Esophagus muscularis mucosa (tissue), 4 donors: ENCODE measurements at regions not wholly inside any gene's neighbourhood (a gene's known extent, or its start where the extent isn't known, plus 50 kb on each side); places are given as distances from the start of the nearest gene placed in this dataset.

Experiments used
- DNase-seq: peaks from one replicate; pipeline ENCODE4 v3.0.0-alpha.2; 2017; ENCODE audit errors: extremely low spot score
- H3K27ac ChIP-seq, 4 donors: fragments of 200-600 bp; sonication (generic); replicated peaks in 1 of 4; 1 replicate in 3 of 4; 2 replicates in 1 of 4; pipeline ENCODE4 v1.5.1; 2016 to 2019; ENCODE audit warnings: mild to moderate bottlenecking in 1 of 4
- H3K27me3 ChIP-seq, 4 donors: fragments of 200-600 bp; sonication (generic); one replicate each; pipeline versions ENCODE4 v1.5.1 to v1.6.0; 2016 to 2019
- H3K36me3 ChIP-seq, 4 donors: fragments of 200-600 bp; sonication (generic); one replicate each; pipeline ENCODE4 v1.5.1; 2016 to 2019
- H3K4me1 ChIP-seq, 4 donors: fragments of 200-600 bp; sonication (generic); one replicate each; pipeline ENCODE4 v1.5.1; 2016 to 2019
- H3K4me3 ChIP-seq, 4 donors: fragments of 200-600 bp; sonication (generic); 1 replicate in 2 of 4; 2 replicates in 2 of 4; pipeline ENCODE4 v1.5.1; 2016 to 2019; ENCODE audit warnings: mild to moderate bottlenecking in 4 of 4, moderate library complexity in 1 of 4
- H3K9me3 ChIP-seq, 4 donors: fragments of 200-600 bp; sonication (generic); 1 replicate in 3 of 4; 2 replicates in 1 of 4; pipeline ENCODE4 v1.5.1; 2016 to 2019
- CTCF ChIP-seq, 3 experiments: fragments of 200-600 bp in 2 of 3; fragments of 450-650 bp in 1 of 3; sonication (generic) in 2 of 3; IDR thresholded peaks; one replicate each; pipeline ENCODE4 v1.5.1; 2017 to 2019; ENCODE audit warnings: antibody characterized with exemption in 3 of 3, mild to moderate bottlenecking in 2 of 3, moderate library complexity in 1 of 3
- EP300 ChIP-seq: sonication (generic); formaldehyde crosslinking; IDR thresholded peaks from one replicate; pipeline ENCODE4 v1.6.1; 2017; ENCODE audit warnings: antibody characterized with exemption
- POLR2A ChIP-seq: fragments of 450-650 bp; IDR thresholded peaks from one replicate; pipeline ENCODE4 v1.6.1; 2017; ENCODE audit warnings: antibody characterized with exemption, moderate library complexity, mild to moderate bottlenecking, low read depth
- POLR2AphosphoS5 ChIP-seq, 2 donors: sonication (generic); formaldehyde crosslinking; IDR thresholded peaks; one replicate each; pipeline ENCODE4 v1.6.1; 2017; ENCODE audit warnings: antibody characterized with exemption in 2 of 2
- WGBS: methylation state at CpG from one replicate; pipeline ENCODE4 v1.1.5; 2018; 5-methylcytosine and 5-hydroxymethylcytosine counted together
- intact Hi-C: fragments of 100-400 bp; cut with DNase I; formaldehyde crosslinking; loops from one replicate; pipeline ENCODE4 v1.15.1; 2023

DNA sequence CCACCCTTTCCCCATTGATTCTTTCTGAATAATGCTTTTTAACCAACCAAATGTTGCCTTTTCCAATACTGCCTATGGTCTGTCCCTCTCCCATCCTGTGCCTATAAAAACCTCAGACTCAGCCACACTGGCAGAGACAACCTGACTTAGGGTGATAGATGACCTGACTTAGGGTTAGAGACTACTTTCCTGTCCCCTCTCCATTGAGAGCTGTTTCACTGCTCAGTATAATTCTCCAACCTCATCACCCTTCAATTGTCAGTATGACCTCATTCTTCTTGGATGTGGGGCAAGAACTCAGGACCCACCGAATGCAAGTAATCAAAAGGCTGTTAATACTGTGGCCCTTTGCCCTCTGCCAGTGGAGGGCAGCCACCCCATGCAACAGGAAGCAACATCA is 182.3 kb upstream of the STK17B start:
- Histone ChIP-seq H3K9me3 (no peaks in the 10 kb centered on the region), H3K27me3 (no peaks in the 10 kb centered on the region), H3K36me3 (peaks cover 0 to 5% (median 0%) of the 10 kb centered on the region in 4 donors), H3K4me1 (no peaks in the 10 kb centered on the region), H3K4me3 (no peak overlapping the region), H3K27ac (no peak overlapping the region)
- intact Hi-C loops: no loop called here
- TF ChIP-seq CTCF (IDR thresholded peaks at IDR 0.05) (no peak), EP300 (no peak), POLR2A (no peak), POLR2AphosphoS5 (IDR thresholded peaks at IDR 0.05) (no peak)
- no peak for DNase-seq
- 100% methylated on average over 1 of the region's 1 CpG for WGBS

DNA sequence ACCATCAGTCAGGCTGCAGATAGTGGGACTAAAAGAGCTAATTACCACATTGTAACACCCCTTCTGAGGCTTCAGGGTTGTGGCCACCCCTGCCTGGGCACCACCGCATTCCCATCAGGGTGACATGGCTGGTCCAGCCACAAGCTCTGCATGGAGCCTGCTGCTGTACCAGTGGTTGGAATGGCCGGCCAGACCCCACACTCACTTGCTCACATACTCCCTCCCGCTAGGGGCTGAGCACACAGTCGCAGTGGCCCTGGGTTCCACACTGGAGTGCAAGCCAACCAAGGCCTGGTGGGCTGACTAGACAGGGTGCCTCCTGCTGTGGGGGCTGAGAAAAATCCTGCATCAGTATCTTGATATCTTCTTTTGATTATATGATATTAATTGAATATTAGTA is 182.8 kb upstream of the STK17B start:
- H3K4me3 ChIP-seq: no peak overlapping the region
- no peaks in the 10 kb centered on the region for H3K27me3 ChIP-seq
- peaks cover 0 to 5% (median 0%) of the 10 kb centered on the region in 4 donors for H3K36me3 ChIP-seq
- no peak overlapping the region for H3K27ac ChIP-seq
- TF ChIP-seq POLR2A: no peak
- no peak for TF ChIP-seq EP300
- TF ChIP-seq CTCF (IDR thresholded peaks at IDR 0.05): no peak
- TF ChIP-seq POLR2AphosphoS5 (IDR thresholded peaks at IDR 0.05): no peak
- no peaks in the 10 kb centered on the region for H3K9me3 ChIP-seq
- DNase-seq: peak; percentile 47
- 95% methylated on average over 3 of the region's 4 CpGs for WGBS
- intact Hi-C loops: no loop called here
- H3K4me1 ChIP-seq: no peaks in the 10 kb centered on the region

- Histone ChIP-seq H3K4me3 (peak overlapping the region in 1 of 4 donors; percentile 3), H3K9me3 (no peaks in the 10 kb centered on the region), H3K36me3 (peaks cover 0 to 5% (median 0%) of the 10 kb centered on the region in 4 donors), H3K27me3 (no peaks in the 10 kb centered on the region), H3K27ac (no peak overlapping the region), H3K4me1 (peaks cover 0 to 1% (median 0%) of the 10 kb centered on the region in 4 donors)
- intact Hi-C loops: no loop called here
- 83% methylated on average over 4 of the region's 4 CpGs for WGBS
- TF ChIP-seq CTCF (IDR thresholded peaks at IDR 0.05): no peak
- TF ChIP-seq EP300: no peak
- TF ChIP-seq POLR2AphosphoS5 (IDR thresholded peaks at IDR 0.05): no peak
- no peak for TF ChIP-seq POLR2A
- DNase-seq: no peak
These were observed 185.0 kb upstream of the STK17B start for GRCh38 chr2:196356332-196356731.

- H3K9me3 ChIP-seq: no peaks in the 10 kb centered on the region
- intact Hi-C loops: no loop called here
- peak; percentile 31 for DNase-seq
- H3K36me3 ChIP-seq: no peaks in the 10 kb centered on the region
- peaks cover 0 to 8% (median 3%) of the 10 kb centered on the region in 4 donors for H3K4me1 ChIP-seq
- no peak overlapping the region for H3K27ac ChIP-seq
- H3K27me3 ChIP-seq: no peaks in the 10 kb centered on the region
- peak overlapping the region in 1 of 4 donors; percentile 3 for H3K4me3 ChIP-seq
- no peak for TF ChIP-seq EP300
- TF ChIP-seq CTCF (IDR thresholded peaks at IDR 0.05): no peak
- no peak for TF ChIP-seq POLR2AphosphoS5 (IDR thresholded peaks at IDR 0.05)
- TF ChIP-seq POLR2A: no peak
These were observed 189.3 kb upstream of the STK17B start for GRCh38 chr2:196360650-196361049.

GRCh38 chr2:196361606-196362326 is 190.4 kb upstream of the STK17B start:
- Histone ChIP-seq H3K27ac (no peak overlapping the region), H3K4me1 (peaks cover 0 to 8% (median 3%) of the 10 kb centered on the region in 4 donors), H3K36me3 (no peaks in the 10 kb centered on the region), H3K4me3 (peak overlapping the region in 3 of 4 donors; percentile 3 to 21 (median 8)), H3K9me3 (no peaks in the 10 kb centered on the region), H3K27me3 (no peaks in the 10 kb centered on the region)
- intact Hi-C loops: no loop called here
- TF ChIP-seq CTCF (IDR thresholded peaks at IDR 0.05) (no peak), EP300 (no peak), POLR2AphosphoS5 (IDR thresholded peaks at IDR 0.05) (no peak), POLR2A (no peak)
- WGBS: 43% methylated on average over 7 of the region's 7 CpGs
- DNase-seq: peak; percentile 60
